Activated gamma-delta T cell treated with Interleukin-2 at 50 U/mL for 16 hours (primary cell): ENCODE measurements at regions not wholly inside any gene's neighbourhood (a gene's known extent, or its start where the extent isn't known, plus 50 kb on each side); places are given as distances from the start of the nearest gene placed in this dataset.

Experiments used
- DNase-seq: peaks from one replicate; pipeline ENCODE4 v3.0.0-alpha.2; 2020

GRCh38 chr3:153679714-153680113, 441.5 kb upstream of the ARHGEF26 start:
- no peak for DNase-seq

GRCh38 chr3:153680526-153680925, 440.7 kb upstream of the ARHGEF26 start:
- DNase-seq = no peak

- no peak for DNase-seq
Observed at GRCh38 chr3:153681057-153681456, 440.1 kb upstream of the ARHGEF26 start.

- no peak for DNase-seq
Observed at GRCh38 chr3:153688301-153689120, 432.7 kb upstream of the ARHGEF26 start.

DNA sequence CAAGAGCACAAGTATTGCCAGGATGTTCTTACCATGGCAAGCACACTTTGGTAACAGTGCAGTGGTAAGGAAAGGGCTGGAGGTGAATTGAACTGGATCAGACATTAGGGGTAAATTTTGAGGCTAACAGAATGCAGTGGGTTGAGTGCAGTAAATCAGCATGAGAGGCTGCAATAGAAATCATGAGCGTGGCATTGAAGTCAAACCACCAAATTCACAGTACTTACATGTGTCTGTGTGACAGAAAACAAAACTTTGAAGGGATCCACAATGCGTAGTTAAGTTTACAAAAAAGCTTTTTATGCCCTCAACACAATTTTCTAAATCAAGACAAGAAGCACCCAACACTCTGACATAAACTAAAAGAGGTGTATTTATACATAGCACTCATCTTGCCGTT, 428.0 kb upstream of the ARHGEF26 start:
- DNase-seq = no peak

DNA sequence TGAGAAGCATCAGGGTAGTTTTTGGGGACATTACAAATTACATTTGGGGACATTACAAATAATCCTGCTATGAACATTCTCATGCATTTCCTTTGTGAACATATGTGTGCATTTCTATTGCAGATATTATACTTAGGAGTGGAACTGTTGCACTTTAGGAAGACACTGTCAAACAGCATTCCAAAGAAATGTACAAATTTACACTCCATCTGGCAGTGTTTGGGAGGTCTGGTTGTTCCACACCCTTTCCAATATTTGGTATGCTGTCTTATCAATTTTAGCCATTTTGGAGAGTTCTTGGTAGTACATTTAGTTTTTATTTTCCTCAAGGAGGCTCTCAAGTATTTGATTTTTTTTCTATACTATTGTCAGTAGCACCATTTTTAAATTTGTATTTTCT, 419.1 kb upstream of the ARHGEF26 start:
- no peak for DNase-seq

GRCh38 chr3:153704115-153704514, 417.1 kb upstream of the ARHGEF26 start:
- no peak for DNase-seq

GRCh38 chr3:153706706-153707105, 414.5 kb upstream of the ARHGEF26 start:
- no peak for DNase-seq

- no peak for DNase-seq
Observed at GRCh38 chr3:153714016-153714415, 407.2 kb upstream of the ARHGEF26 start.

DNA sequence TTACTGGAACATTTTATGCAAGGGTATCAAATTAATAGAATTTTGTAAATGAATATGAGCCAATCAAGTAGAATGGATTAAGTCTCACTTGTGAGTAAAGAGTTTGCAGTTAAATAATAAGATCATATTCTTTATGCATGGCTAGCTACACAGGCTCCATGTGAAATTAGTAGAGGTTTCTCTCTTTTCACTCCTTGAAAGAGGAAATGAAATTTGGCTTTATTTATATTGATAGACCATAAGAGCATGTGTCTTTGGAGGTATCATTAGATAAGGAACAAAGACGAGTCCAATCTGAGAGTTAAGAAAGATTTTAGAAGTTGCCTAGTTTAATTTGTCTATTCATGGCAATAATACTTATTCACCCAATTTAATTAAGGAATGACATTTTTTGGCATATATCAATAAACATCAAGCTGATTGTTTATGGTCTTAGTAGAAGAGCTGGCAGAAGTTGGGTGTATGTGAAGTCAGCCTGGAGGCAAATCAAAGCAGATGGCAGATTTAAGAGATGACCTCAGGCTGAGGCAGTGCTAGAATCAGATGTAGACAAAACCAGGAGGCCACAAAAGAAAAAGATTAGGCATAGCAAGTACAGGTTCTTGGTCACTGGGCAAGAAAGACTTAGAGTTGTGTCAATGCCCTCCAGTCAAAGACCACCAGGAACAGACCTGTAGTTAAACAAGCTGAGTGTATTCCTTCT, 406.5 kb upstream of the ARHGEF26 start:
- DNase-seq = no peak

DNA sequence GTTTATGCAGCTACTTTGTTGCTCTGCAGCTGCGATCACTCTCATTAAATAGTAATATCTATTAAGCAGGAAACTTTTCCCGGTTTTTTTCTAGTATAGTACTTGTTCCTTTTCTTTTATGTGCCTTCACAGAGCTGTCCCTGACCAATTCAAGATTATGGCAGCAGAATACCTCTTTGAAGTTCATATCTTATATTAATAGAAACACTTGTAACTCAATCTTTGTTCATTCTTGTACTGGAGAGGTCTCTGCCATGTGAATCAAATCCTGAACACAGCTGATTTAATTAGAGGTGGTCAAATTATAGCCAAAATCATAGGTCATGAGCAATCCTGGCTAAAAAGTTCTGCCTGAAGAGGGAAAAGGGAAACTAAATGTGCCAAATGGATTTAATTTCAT, 399.0 kb upstream of the ARHGEF26 start:
- DNase-seq = no peak

- no peak for DNase-seq
Observed at GRCh38 chr3:153731071-153731470, 390.1 kb upstream of the ARHGEF26 start.

DNA sequence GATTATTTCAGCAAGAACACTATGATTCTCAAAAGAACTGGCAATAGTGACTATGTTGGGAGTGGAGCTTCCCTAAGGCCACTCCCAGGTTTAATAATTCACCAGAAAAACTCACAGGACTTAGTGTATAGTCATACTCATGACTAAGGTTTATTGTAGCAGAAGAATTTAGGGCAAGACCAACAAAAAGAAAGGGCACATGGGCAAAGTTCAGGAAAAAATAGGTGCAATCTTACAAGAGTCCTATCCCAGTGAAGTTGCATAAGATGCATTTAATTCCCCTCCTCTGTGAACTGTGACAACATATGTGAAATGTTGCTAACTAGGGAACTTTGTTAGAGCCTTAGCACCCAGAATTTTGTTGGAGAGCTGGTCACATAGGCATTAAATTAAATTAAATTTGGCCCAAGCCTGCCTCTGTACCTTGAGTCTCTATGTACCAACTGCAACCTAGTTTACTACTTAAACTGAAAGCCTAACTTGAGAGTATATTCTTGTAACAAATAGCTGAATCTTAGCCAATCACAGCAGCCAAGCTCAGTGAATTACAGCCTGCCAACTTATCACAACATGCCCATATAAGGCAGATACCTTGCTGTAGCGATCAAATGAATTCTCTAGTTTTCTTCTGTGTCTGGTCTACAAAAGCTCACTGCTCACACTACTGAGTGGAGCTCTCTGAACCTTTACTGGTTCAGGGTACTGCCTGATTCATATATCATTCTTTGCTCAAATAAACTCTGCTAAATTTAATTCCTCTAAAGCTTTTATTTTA, 386.2 kb upstream of the ARHGEF26 start:
- DNase-seq = no peak

DNA sequence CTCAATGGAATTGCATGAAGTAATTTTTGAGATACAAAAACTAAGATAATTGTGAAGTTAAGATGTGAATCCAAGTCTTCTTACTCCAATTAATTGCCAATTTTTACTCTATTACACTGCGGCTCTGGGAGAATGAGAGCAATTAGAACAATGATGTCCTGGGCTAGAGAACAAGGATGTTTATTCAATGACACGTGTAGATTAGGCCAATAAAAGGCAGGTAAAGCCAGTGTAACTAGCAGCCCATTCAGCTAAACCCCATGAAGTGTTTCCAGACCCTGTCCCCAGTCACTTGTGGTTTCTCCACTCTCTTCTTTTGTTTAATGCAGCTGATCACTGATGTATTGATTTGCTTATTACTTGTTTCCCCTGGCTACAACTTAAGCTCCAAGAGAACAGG, 381.1 kb upstream of the ARHGEF26 start:
- DNase-seq = no peak

GRCh38 chr3:153744889-153745288, 376.3 kb upstream of the ARHGEF26 start:
- no peak for DNase-seq

- no peak for DNase-seq
Observed at GRCh38 chr3:153746211-153746610, 375.0 kb upstream of the ARHGEF26 start.

GRCh38 chr3:153749070-153749610, 372.1 kb upstream of the ARHGEF26 start:
- no peak for DNase-seq

DNA sequence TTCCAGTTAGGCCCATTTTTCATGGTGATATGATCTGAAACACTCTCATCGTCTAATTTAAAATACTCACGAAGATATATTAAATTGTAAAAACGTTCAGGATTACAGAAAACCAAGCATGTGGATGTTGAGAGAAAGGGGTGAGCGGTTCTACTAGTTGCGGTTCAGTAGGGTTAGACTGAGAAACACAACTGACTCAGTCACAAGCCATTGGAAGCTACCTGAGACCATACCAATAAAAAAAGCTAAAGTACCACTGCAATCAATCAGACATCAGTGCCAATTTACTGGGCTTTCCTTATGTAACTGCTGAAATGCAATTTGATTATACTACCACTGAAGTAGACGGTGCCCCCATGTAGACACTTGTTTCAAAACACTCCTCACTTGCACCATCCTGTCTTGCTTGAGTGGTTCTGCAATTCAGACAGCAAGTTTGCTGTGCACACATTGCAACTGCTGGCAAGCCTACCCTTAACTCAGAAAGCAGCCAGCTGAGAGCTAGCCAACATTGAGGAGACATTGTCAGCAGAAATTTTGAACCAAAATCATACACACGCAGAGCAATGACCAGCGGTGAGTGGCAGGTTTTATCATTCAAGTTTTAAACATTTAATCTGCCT, 368.7 kb upstream of the ARHGEF26 start:
- DNase-seq = no peak

DNA sequence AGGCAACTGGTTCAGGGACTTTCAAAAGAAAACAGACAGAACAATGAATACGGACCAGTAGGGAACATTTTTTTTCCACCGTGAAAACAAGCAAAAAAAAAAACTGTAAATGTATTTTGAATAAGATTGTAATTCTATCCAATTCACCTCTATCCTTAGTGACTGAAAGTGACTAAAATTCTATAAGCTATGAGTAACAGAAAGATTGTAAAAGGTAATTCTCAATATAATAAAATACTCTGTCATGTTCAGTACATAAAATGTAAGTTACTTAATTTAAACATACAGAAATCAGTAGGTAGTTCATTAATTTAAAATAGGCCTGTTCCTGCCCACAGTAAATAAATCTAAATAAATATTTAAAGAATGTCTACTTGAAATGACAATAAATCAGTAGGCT, 368.2 kb upstream of the ARHGEF26 start:
- DNase-seq = no peak

GRCh38 chr3:153756816-153757215, 364.4 kb upstream of the ARHGEF26 start:
- DNase-seq = no peak

- DNase-seq = no peak
Observed at GRCh38 chr3:153757839-153758238, 363.4 kb upstream of the ARHGEF26 start.

DNA sequence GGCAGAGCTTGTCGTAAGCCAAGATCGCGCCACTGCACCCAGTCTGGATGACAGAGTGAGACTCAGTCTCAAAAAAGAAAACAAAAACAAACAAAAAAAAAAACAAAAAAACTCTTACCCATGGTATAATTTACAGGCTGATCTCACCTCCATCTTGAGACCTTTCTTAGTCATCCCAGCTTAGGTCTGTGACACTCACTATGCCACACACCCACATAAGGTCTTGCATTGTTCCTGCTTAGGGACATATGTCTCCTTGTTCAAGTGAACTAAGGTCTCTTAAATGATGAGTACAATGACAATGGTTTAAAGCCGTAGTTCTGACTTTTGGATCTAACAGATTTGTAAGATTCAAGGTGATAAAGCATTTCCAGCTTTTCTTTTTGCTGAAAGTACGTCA, 360.2 kb upstream of the ARHGEF26 start:
- DNase-seq = no peak
